Upper lobe of left lung (tissue), 6 donors: ENCODE measurements at regions not wholly inside any gene's neighbourhood (a gene's known extent, or its start where the extent isn't known, plus 50 kb on each side); places are given as distances from the start of the nearest gene placed in this dataset.

Experiments
- ATAC-seq, 2 donors: fragments of 200-7000 bp; cut with Tn5 transposase; one replicate each; pipeline ENCODE4 v1.9.1; 2022; ENCODE audit warnings: mild to moderate bottlenecking in 2 of 2, moderate library complexity in 2 of 2; ENCODE audit not compliant: low FRiP score in 2 of 2
- DNase-seq, 2 donors: peaks; one replicate each; pipeline ENCODE4 v3.0.0-alpha.2; 2019 to 2020
- H3K27ac ChIP-seq, 4 donors: fragments of 200-600 bp; sonication (generic); one replicate each; pipeline ENCODE4 v1.5.1; 2016 to 2019
- H3K27me3 ChIP-seq, 4 donors: fragments of 200-600 bp; sonication (generic); one replicate each; pipeline ENCODE4 v1.5.1; 2017 to 2019
- H3K36me3 ChIP-seq, 4 donors: fragments of 200-600 bp; sonication (generic); one replicate each; pipeline ENCODE4 v1.5.1; 2016 to 2019
- H3K4me1 ChIP-seq, 4 donors: fragments of 200-600 bp; sonication (generic); one replicate each; pipeline ENCODE4 v1.5.1; 2018 to 2019
- H3K4me3 ChIP-seq, 4 donors: fragments of 200-600 bp; sonication (generic); one replicate each; pipeline ENCODE4 v1.5.1; 2017 to 2019; ENCODE audit warnings: mild to moderate bottlenecking in 2 of 4, moderate library complexity in 1 of 4
- H3K9me3 ChIP-seq, 4 donors: fragments of 200-600 bp; sonication (generic); one replicate each; pipeline ENCODE4 v1.5.1; 2018 to 2019
- CTCF ChIP-seq, 6 experiments: fragments of 450-650 bp in 4 of 6; fragments of 200-600 bp in 2 of 6; sonication (generic) in 2 of 6; IDR thresholded peaks; one replicate each; pipeline ENCODE4 v1.5.1; 2016 to 2019; ENCODE audit warnings: antibody characterized with exemption in 6 of 6
- EP300 ChIP-seq, 4 donors: sonication (generic); formaldehyde crosslinking; IDR thresholded peaks; one replicate each; pipeline ENCODE4 v1.5.1; 2017; ENCODE audit warnings: antibody characterized with exemption in 4 of 4, control low read depth in 2 of 4
- POLR2A ChIP-seq, 4 donors: fragments of 450-650 bp; IDR thresholded peaks; one replicate each; pipeline ENCODE4 v1.5.1; 2016 to 2017; ENCODE audit warnings: antibody characterized with exemption in 4 of 4, mild to moderate bottlenecking in 2 of 4
- POLR2AphosphoS5 ChIP-seq, 2 donors: sonication (generic); formaldehyde crosslinking; IDR thresholded peaks; one replicate each; pipeline ENCODE4 v1.5.1; 2017; ENCODE audit warnings: antibody characterized with exemption in 2 of 2
- WGBS, 2 donors: methylation state at CpG; one replicate each; pipeline ENCODE4 v1.1.5; 2017 to 2018; 5-methylcytosine and 5-hydroxymethylcytosine counted together
- donor health status: DM: no; HTN: no; CAD: no; lungs with moderate emphysema.
- donor health status: DM: no; HTN: yes; CAD: no; lungs with severe emphysema.

- Histone ChIP-seq H3K36me3 (no peaks in the 10 kb centered on the region), H3K27me3 (peaks cover 0 to 25% (median 6%) of the 10 kb centered on the region in 4 donors), H3K27ac (no peak overlapping the region), H3K4me3 (no peak overlapping the region), H3K9me3 (no peaks in the 10 kb centered on the region), H3K4me1 (peaks cover 10 to 33% (median 23%) of the 10 kb centered on the region in 4 donors)
- DNase-seq (no peak), ATAC-seq (no peak)
- 65 to 68% methylated on average over 4 of the region's 4 CpGs for WGBS, 2 donors
- TF ChIP-seq POLR2AphosphoS5 (IDR thresholded peaks at IDR 0.05) (no peak), EP300 (IDR thresholded peaks at IDR 0.05) (no peak), POLR2A (IDR thresholded peaks at IDR 0.05) (no peak), CTCF (IDR thresholded peaks at IDR 0.05) (no peak)
Measured at GRCh38 chr13:107870400-107870799, 344.9 kb downstream of the LIG4 start.

- peak; percentile 36 to 64 for ATAC-seq
- Histone ChIP-seq H3K4me3 (peak overlapping the region in 3 of 4 donors; percentile 52 to 58 (median 53)), H3K9me3 (no peaks in the 10 kb centered on the region), H3K36me3 (no peaks in the 10 kb centered on the region), H3K27ac (no peak overlapping the region), H3K4me1 (peaks cover 10 to 37% (median 23%) of the 10 kb centered on the region in 4 donors), H3K27me3 (peaks cover 0 to 25% (median 6%) of the 10 kb centered on the region in 4 donors)
- DNase-seq: peak; percentile 22 to 85
- WGBS, 2 donors: 0 to 1% methylated on average over 42 to 51 of the region's 81 CpGs
- TF ChIP-seq POLR2A (IDR thresholded peaks at IDR 0.05) (no peak), CTCF (IDR thresholded peaks at IDR 0.05) (peak in 1 of 6 experiments; percentile 19)
Measured at GRCh38 chr13:107867701-107868661, 347.4 kb downstream of the LIG4 start.

GRCh38 chr13:107866941-107867623 is 348.3 kb downstream of the LIG4 start:
- ATAC-seq: peak in 1 of 2 donors; percentile 6
- peak in 1 of 2 donors; percentile 83 for DNase-seq

More at GRCh38 chr13:107866941-107867623, 348.3 kb downstream of the LIG4 start:
- H3K9me3 ChIP-seq: no peaks in the 10 kb centered on the region
- peak overlapping the region in 3 of 4 donors; percentile 52 to 58 (median 53) for H3K4me3 ChIP-seq
- no peak overlapping the region for H3K27ac ChIP-seq
- TF ChIP-seq POLR2A (IDR thresholded peaks at IDR 0.05) (no peak), POLR2AphosphoS5 (IDR thresholded peaks at IDR 0.05) (no peak), EP300 (IDR thresholded peaks at IDR 0.05) (no peak), CTCF (IDR thresholded peaks at IDR 0.05) (no peak)
- 1 to 2% methylated on average over 52 of the region's 79 CpGs for WGBS, 2 donors
- H3K4me1 ChIP-seq: peaks cover 10 to 37% (median 23%) of the 10 kb centered on the region in 4 donors
- peaks cover 0 to 25% (median 6%) of the 10 kb centered on the region in 4 donors for H3K27me3 ChIP-seq
- H3K36me3 ChIP-seq: no peaks in the 10 kb centered on the region
